Erythroblast (primary cell): ENCODE measurements at regions not wholly inside any gene's neighbourhood (a gene's known extent, or its start where the extent isn't known, plus 50 kb on each side); places are given as distances from the start of the nearest gene placed in this dataset.

Experiments used
- GATA1 ChIP-seq: IDR thresholded peaks from 2 replicates; pipeline ENCODE4 v1.6.1; 2011; ENCODE audit warnings: low read depth, mild to moderate bottlenecking, control low read depth, low read length, moderate library complexity
- POLR2A ChIP-seq: IDR thresholded peaks from 2 replicates; pipeline ENCODE4 v1.6.1; 2011; ENCODE audit warnings: mild to moderate bottlenecking, low read length

GRCh38 chr14:51394804-51395203, 154.8 kb downstream of the TMX1 start:
- TF ChIP-seq POLR2A (no peak), GATA1 (no peak)
